Heart left ventricle (tissue), 16 donors: ENCODE measurements at regions not wholly inside any gene's neighbourhood (a gene's known extent, or its start where the extent isn't known, plus 50 kb on each side); places are given as distances from the start of the nearest gene placed in this dataset.
"Not testable (repeated sequence)": the region's sequence is repeated elsewhere in the genome, so short reads cannot be mapped to it uniquely, and the experiment has no call there.

Experiments
- ATAC-seq, 4 donors: fragments of 200-7000 bp; cut with Tn5 transposase; one replicate each; pipeline ENCODE4 v1.9.1; 2020 to 2022; ENCODE audit warnings: moderate library complexity in 4 of 4, mild to moderate bottlenecking in 3 of 4, moderate number of reproducible peaks in 1 of 4
- DNase-seq, 5 donors: peaks; one replicate each; pipeline ENCODE4 v3.0.0-alpha.2; 2020
- H3K27ac ChIP-seq, 12 donors: fragments of 200-600 bp; sonication (generic) in 4 of 12; one replicate each; pipeline versions ENCODE4 v1.5.0 to v1.8.0; 2016 to 2022; ENCODE audit warnings: mild to moderate bottlenecking in 2 of 12
- H3K27me3 ChIP-seq, 9 donors: fragments of 200-600 bp; sonication (generic) in 2 of 9; one replicate each; pipeline versions ENCODE4 v1.5.1 to v1.8.0; 2016 to 2022; ENCODE audit warnings: mild to moderate bottlenecking in 3 of 9
- H3K36me3 ChIP-seq, 9 donors: fragments of 200-600 bp; sonication (generic) in 2 of 9; one replicate each; pipeline versions ENCODE4 v1.5.0 to v1.8.0; 2018 to 2022; ENCODE audit warnings: mild to moderate bottlenecking in 2 of 9
- H3K4me1 ChIP-seq, 12 donors: fragments of 200-600 bp; sonication (generic) in 4 of 12; one replicate each; pipeline versions ENCODE4 v1.5.0 to v1.8.0; 2016 to 2022; ENCODE audit warnings: mild to moderate bottlenecking in 3 of 12
- H3K4me3 ChIP-seq, 12 donors: fragments of 200-600 bp; sonication (generic) in 4 of 12; one replicate each; pipeline versions ENCODE4 v1.5.0 to v1.8.0; 2017 to 2022; ENCODE audit warnings: mild to moderate bottlenecking in 9 of 12, moderate library complexity in 4 of 12
- H3K9me3 ChIP-seq, 12 donors: fragments of 200-600 bp; sonication (generic) in 4 of 12; one replicate each; pipeline versions ENCODE4 v1.5.0 to v1.8.0; 2016 to 2022; ENCODE audit warnings: mild to moderate bottlenecking in 1 of 12
- CTCF ChIP-seq, 12 donors: fragments of 200-600 bp; sonication (generic) in 4 of 12; IDR thresholded peaks; one replicate each; pipeline versions ENCODE4 v1.5.0 to v1.8.0; 2018 to 2022; ENCODE audit warnings: antibody characterized with exemption in 12 of 12, mild to moderate bottlenecking in 5 of 12
- POLR2A ChIP-seq, 2 donors: fragments of 450-650 bp; IDR thresholded peaks; one replicate each; pipeline ENCODE4 v1.6.1; 2017; ENCODE audit warnings: antibody characterized with exemption in 2 of 2, mild to moderate bottlenecking in 2 of 2, moderate library complexity in 2 of 2
- WGBS, 4 donors: extraction: QIAGEN DNeasy Blood & Tissue Kit in 2 of 4; methylation state at CpG; one replicate each; pipeline versions ENCODE4 v1.1.5 to v1.1.7; 2013 to 2018; 5-methylcytosine and 5-hydroxymethylcytosine counted together
- intact Hi-C, 10 donors: fragments of 100-400 bp; cut with DNase I; formaldehyde crosslinking; loops; one replicate each; pipeline versions ENCODE4 v1.11.1 to v1.14.2; 2022
- donor health status: ischemic (EF 13 %, LVEDD 7.1; RV severe dilation, severe dysfunction).
- donor health status: healthy with polysubstance abuse.
- donor health status: DM: no; HTN: yes; CAD: no.
- donor health status: DM: no; HTN: no; CAD: no.
- donor health status: ischemic (EF 25% LVEDD 6.9; RV normal size, moderate dysfunction).
- donor health status: ischemic (EF 25% LVEDD 5.7; RV mildly dilated, moderate dysfunction).
- donor health status: healthy.
- donor health status: DM: yes; HTN: yes; CAD: no.
- donor health status: ischemic (EF 35%, LVEDD 5.7; RV mildly dilated, moderate dysfunction).
- donor health status: nonischemic (EF 11% LVEDD 7.7; RV severe dilation, severe dysfunction).
- donor health status: DM: yes; HTN: yes; CAD: no.
- donor health status: PGD.
- donor health status: ischemic (EF 29% LVEDD 5.4; RV normal size, mild dysfunction).
- donor health status: nonischemic (EF 23%, LVEDD 6.1; RV moderate dilation, normal function).

DNA sequence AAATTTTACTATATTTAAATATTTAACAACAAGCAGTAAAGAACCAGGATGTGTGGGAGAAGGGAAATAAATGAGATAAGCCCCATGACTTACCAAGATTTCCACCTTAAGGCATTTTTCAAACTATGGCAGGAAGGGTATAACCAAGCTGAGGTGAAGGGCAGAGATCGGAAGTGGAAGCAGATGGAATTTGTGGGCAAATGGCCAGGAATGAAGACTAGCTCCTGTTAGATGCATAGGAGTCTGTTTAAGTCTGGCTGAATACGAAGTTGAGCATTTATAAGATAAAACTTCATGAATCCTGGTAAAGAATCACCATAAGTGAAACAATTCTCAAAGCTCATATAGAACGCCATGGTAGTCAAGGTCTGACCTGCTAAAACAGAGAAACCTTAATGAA is 163.5 kb downstream of the DIO2 start:
- TF ChIP-seq CTCF (IDR thresholded peaks at IDR 0.05), result no peak
- no peak for TF ChIP-seq POLR2A (IDR thresholded peaks at IDR 0.05)
- no peak for DNase-seq
- Histone ChIP-seq H3K9me3 (peaks cover 0 to 20% (median 2%) of the 10 kb centered on the region in 12 donors), H3K4me3 (no peak overlapping the region), H3K27me3 (no peaks in the 10 kb centered on the region), H3K27ac (no peak overlapping the region), H3K4me1 (no peaks in the 10 kb centered on the region), H3K36me3 (no peaks in the 10 kb centered on the region)
- no peak for ATAC-seq
- whole genome bisulfite sequencing, 4 donors, result 40 to 51% (median 45%) methylated on average over 3 of the region's 3 CpGs
- intact Hi-C loops, result no loop called here

- no peak for TF ChIP-seq CTCF (IDR thresholded peaks at IDR 0.05)
- no peak for TF ChIP-seq POLR2A (IDR thresholded peaks at IDR 0.05)
- 57 to 77% (median 67%) methylated on average over 2 of the region's 2 CpGs for WGBS, 4 donors
- intact Hi-C loops, result no loop called here
- no peaks in the 10 kb centered on the region for H3K4me1 ChIP-seq
- no peaks in the 10 kb centered on the region for H3K27me3 ChIP-seq
- no peak for DNase-seq
- no peaks in the 10 kb centered on the region for H3K36me3 ChIP-seq
- H3K9me3 ChIP-seq, result peaks cover 0 to 6% (median 0%) of the 10 kb centered on the region in 12 donors
- ATAC-seq, result no peak
- no peak overlapping the region for H3K27ac ChIP-seq
- H3K4me3 ChIP-seq, result no peak overlapping the region
Observed at GRCh38 chr14:80037349-80037748, 174.0 kb downstream of the DIO2 start.

DNA sequence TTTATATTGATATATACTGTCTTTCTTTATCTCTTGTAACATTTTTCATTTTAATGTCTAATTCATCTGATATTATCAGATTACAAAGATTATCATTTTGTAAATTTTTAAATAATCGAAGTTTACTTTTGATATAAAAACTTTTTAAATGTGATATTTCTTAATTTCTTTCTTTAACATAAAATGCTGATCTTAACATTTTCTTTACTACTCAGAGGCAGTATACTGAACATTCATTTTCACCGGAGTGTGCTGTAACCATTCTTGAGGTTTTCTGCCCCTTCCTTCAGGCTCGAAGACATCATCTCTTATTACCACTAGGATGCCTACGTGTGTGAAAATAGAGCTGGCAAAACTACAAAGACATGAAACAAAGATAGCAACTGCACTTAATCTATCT is 186.9 kb downstream of the DIO2 start:
- TF ChIP-seq CTCF (IDR thresholded peaks at IDR 0.05) (no peak), POLR2A (IDR thresholded peaks at IDR 0.05) (no peak)
- intact Hi-C loops, result no loop called here
- ATAC-seq (no peak), DNase-seq (no peak)
- no peaks in the 10 kb centered on the region for H3K4me1 ChIP-seq
- 87 to 90% (median 88%) methylated on average over 4 of the region's 4 CpGs for WGBS, 4 donors
- no peaks in the 10 kb centered on the region for H3K36me3 ChIP-seq
- H3K4me3 ChIP-seq, result no peak overlapping the region
- H3K27ac ChIP-seq, result no peak overlapping the region
- H3K27me3 ChIP-seq, result no peaks in the 10 kb centered on the region
- peaks cover 0 to 4% (median 0%) of the 10 kb centered on the region in 12 donors for H3K9me3 ChIP-seq

DNA sequence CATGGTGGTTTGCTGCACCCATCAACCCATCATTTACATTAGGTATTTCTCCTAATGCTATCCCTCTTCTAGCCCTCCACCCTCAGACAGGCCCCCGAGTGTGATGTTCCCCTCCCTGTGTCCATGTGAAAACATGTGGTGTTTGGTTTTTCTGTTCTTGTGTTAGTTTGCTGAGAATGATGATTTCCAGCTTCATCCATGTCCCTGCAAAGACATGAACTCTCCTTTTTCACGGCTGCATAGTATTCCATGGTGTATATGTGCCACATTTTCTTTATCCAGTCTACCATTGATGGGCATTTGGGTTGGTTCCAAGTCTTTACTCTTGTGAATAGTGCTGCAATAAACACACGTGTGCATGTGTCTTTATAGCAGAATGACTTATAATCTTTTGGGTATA is 192.8 kb downstream of the DIO2 start:
- intact Hi-C loops, H3K4me3 ChIP-seq, ATAC-seq: not testable (repeated sequence)

GRCh38 chr14:80017795-80018194 is 193.5 kb downstream of the DIO2 start:
- TF ChIP-seq POLR2A (IDR thresholded peaks at IDR 0.05) (no peak), CTCF (IDR thresholded peaks at IDR 0.05) (no peak)
- Histone ChIP-seq H3K9me3 (peaks cover 0 to 6% (median 0%) of the 10 kb centered on the region in 12 donors), H3K27me3 (no peaks in the 10 kb centered on the region), H3K4me3 (no peak overlapping the region), H3K4me1 (no peaks in the 10 kb centered on the region), H3K27ac (no peak overlapping the region), H3K36me3 (no peaks in the 10 kb centered on the region)
- 30 to 43% (median 34%) methylated on average over 4 of the region's 4 CpGs for WGBS, 4 donors
- ATAC-seq (no peak), DNase-seq (no peak)
- intact Hi-C loops, result no loop called here

More for the DNA sequence above, 192.8 kb downstream of the DIO2 start:
- H3K9me3 ChIP-seq, H3K27me3 ChIP-seq, H3K36me3 ChIP-seq, H3K27ac ChIP-seq, DNase-seq, H3K4me1 ChIP-seq: not testable (repeated sequence)
- 83 to 87% (median 85%) methylated on average over 3 of the region's 3 CpGs for WGBS, 4 donors

DNA sequence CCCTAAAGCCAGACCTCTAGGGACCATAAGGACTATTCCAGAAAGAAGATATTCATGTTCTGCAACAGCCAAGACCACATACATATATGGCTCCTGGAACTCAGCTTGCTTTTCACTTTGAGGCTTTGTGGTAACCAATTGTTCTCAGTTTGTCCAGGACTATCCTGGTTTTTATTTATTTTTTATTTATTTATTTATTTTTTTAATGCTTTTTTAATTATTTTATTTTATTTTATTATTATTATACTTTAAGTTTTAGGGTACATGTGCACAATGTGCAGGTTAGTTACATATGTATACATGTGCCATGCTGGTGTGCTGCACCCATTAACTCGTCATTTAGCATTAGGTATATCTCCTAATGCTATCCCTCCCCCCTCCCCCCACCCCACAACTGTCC is 201.1 kb downstream of the DIO2 start:
- H3K4me3 ChIP-seq, DNase-seq, H3K27ac ChIP-seq, H3K4me1 ChIP-seq, H3K36me3 ChIP-seq, intact Hi-C loops, ATAC-seq, H3K27me3 ChIP-seq, H3K9me3 ChIP-seq: not testable (repeated sequence)
- WGBS, 4 donors, result 86 to 88% methylated on average over 1 of the region's 1 CpG; no CpG with 5 or more reads in 2 of the 4 donors
